DOHH2 (cell line): ENCODE measurements at regions not wholly inside any gene's neighbourhood (a gene's known extent, or its start where the extent isn't known, plus 50 kb on each side); places are given as distances from the start of the nearest gene placed in this dataset.

ENCODE experiments used
- H3F3A ChIP-seq: fragments of 200-600 bp; sonication (generic), shearing (Covaris generic); 2 replicates; pipeline ENCODE4 v1.6.0; 2016; ENCODE audit warnings: antibody characterized with exemption, mild to moderate bottlenecking; ENCODE audit not compliant: control insufficient read depth, insufficient read depth
- H3K27ac ChIP-seq: fragments of 200-600 bp; sonication (generic); 2 replicates; pipeline ENCODE4 v1.5.1; 2014; ENCODE audit warnings: low read depth, mild to moderate bottlenecking, low read length, moderate library complexity
- H3K27me3 ChIP-seq: fragments of 200-600 bp; sonication (generic); 2 replicates; pipeline ENCODE4 v1.6.1; 2014; ENCODE audit warnings: mild to moderate bottlenecking, low read length, mixed read lengths; ENCODE audit not compliant: control insufficient read depth
- H3K36me3 ChIP-seq: fragments of 200-600 bp; sonication (generic); 2 replicates; pipeline ENCODE4 v1.6.1; 2014; ENCODE audit warnings: mild to moderate bottlenecking, low read length, moderate library complexity, mixed read lengths; ENCODE audit not compliant: control insufficient read depth
- H3K4me1 ChIP-seq: fragments of 200-600 bp; sonication (generic); 2 replicates; pipeline ENCODE4 v1.6.1; 2014; ENCODE audit warnings: mild to moderate bottlenecking, low read length, mixed read lengths; ENCODE audit not compliant: control insufficient read depth
- H3K4me2 ChIP-seq: fragments of 200-600 bp; sonication (generic); 2 replicates; pipeline ENCODE4 v1.6.0; 2014; ENCODE audit warnings: mild to moderate bottlenecking, low read length, moderate library complexity
- H3K4me3 ChIP-seq: fragments of 200-600 bp; sonication (generic); 2 replicates; pipeline ENCODE4 v1.5.1; 2014; ENCODE audit warnings: mild to moderate bottlenecking, low read length, mixed read lengths
- H3K79me2 ChIP-seq: fragments of 200-600 bp; sonication (generic); 2 replicates; pipeline ENCODE4 v1.6.1; 2014; ENCODE audit warnings: mild to moderate bottlenecking, low read length, mixed read lengths; ENCODE audit not compliant: control insufficient read depth
- H3K9me2 ChIP-seq: fragments of 200-600 bp; sonication (generic); replicated peaks from 2 replicates; pipeline ENCODE4 v1.6.1; 2014; ENCODE audit warnings: mild to moderate bottlenecking, low read length, mixed read lengths; ENCODE audit not compliant: control insufficient read depth
- H3K9me3 ChIP-seq: fragments of 200-600 bp; sonication (generic); 2 replicates; pipeline ENCODE4 v1.6.1; 2014; ENCODE audit warnings: antibody characterized with exemption, low read length, mixed read lengths; ENCODE audit not compliant: control insufficient read depth, insufficient read depth
- H4K20me1 ChIP-seq: fragments of 200-600 bp; sonication (generic); 2 replicates; pipeline ENCODE4 v1.6.0; 2014; ENCODE audit warnings: low read depth, mild to moderate bottlenecking, antibody characterized with exemption, low read length, moderate library complexity; ENCODE audit not compliant: control insufficient read depth, insufficient read depth
- CTCF ChIP-seq: fragments of 200-600 bp; sonication (generic); IDR thresholded peaks from one replicate; pipeline ENCODE4 v1.5.1; 2014; ENCODE audit warnings: antibody characterized with exemption, mild to moderate bottlenecking, low read depth, low read length; ENCODE audit not compliant: poor library complexity, severe bottlenecking
- EZH2phosphoT487 ChIP-seq: fragments of 200-600 bp; sonication (generic); IDR thresholded peaks from 2 replicates; pipeline ENCODE4 v1.6.1; 2017; ENCODE audit warnings: borderline replicate concordance, mild to moderate bottlenecking, antibody characterized with exemption, low read length, moderate library complexity, mixed read lengths

GRCh38 chr9:103649086-103649485 lies 445.0 kb upstream of the SMC2 start:
- Histone ChIP-seq H3K36me3 (no peaks in the 10 kb centered on the region), H3K79me2 (no peaks in the 10 kb centered on the region), H3K4me1 (no peaks in the 10 kb centered on the region), H3F3A (no peaks in the 10 kb centered on the region), H3K4me2 (no peak overlapping the region), H3K9me2 (no peaks in the 10 kb centered on the region), H3K27ac (no peak overlapping the region), H3K4me3 (no peak overlapping the region), H3K27me3 (no peaks in the 10 kb centered on the region), H4K20me1 (no peaks in the 10 kb centered on the region), H3K9me3 (no peaks in the 10 kb centered on the region)
- TF ChIP-seq EZH2phosphoT487 (no peak), CTCF (no peak)

DNA sequence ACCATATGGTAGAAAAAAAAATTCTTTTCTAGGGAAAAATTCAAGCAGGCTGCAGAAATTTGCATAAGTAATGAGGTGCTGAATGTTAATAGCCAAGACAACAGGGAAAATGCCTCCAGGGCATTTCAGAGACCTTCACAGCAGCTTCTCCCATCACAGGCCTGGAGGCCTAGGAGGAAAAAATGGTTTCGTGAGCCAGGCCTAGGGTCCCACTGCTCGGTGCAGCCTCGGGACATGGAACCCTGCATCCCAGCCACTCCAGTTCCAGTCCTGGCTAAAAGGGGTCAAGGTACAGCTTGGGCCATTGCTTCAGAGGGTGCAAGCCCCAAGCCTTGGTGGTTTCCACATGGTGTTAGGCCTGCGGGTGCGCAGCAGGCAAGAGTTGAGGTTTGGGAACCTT lies 436.0 kb upstream of the SMC2 start:
- no peak overlapping the region for H3K27ac ChIP-seq
- H3F3A ChIP-seq, result no peaks in the 10 kb centered on the region
- no peak overlapping the region for H3K4me3 ChIP-seq
- no peaks in the 10 kb centered on the region for H3K27me3 ChIP-seq
- H3K79me2 ChIP-seq, result no peaks in the 10 kb centered on the region
- TF ChIP-seq CTCF (no peak), EZH2phosphoT487 (no peak)
- H3K9me2 ChIP-seq, result no peaks in the 10 kb centered on the region
- H3K9me3 ChIP-seq, result no peaks in the 10 kb centered on the region
- H3K4me2 ChIP-seq, result no peak overlapping the region
- no peaks in the 10 kb centered on the region for H3K36me3 ChIP-seq
- no peaks in the 10 kb centered on the region for H3K4me1 ChIP-seq
- H4K20me1 ChIP-seq, result no peaks in the 10 kb centered on the region

- H3K9me3 ChIP-seq, result no peaks in the 10 kb centered on the region
- no peak overlapping the region for H3K4me3 ChIP-seq
- H3K9me2 ChIP-seq, result no peaks in the 10 kb centered on the region
- no peak overlapping the region for H3K4me2 ChIP-seq
- TF ChIP-seq EZH2phosphoT487 (no peak), CTCF (no peak)
- H3K79me2 ChIP-seq, result no peaks in the 10 kb centered on the region
- H4K20me1 ChIP-seq, result no peaks in the 10 kb centered on the region
- no peak overlapping the region for H3K27ac ChIP-seq
- no peaks in the 10 kb centered on the region for H3F3A ChIP-seq
- H3K36me3 ChIP-seq, result no peaks in the 10 kb centered on the region
- no peaks in the 10 kb centered on the region for H3K27me3 ChIP-seq
- H3K4me1 ChIP-seq, result no peaks in the 10 kb centered on the region
Measured at GRCh38 chr9:103660830-103661229, 433.3 kb upstream of the SMC2 start.

DNA sequence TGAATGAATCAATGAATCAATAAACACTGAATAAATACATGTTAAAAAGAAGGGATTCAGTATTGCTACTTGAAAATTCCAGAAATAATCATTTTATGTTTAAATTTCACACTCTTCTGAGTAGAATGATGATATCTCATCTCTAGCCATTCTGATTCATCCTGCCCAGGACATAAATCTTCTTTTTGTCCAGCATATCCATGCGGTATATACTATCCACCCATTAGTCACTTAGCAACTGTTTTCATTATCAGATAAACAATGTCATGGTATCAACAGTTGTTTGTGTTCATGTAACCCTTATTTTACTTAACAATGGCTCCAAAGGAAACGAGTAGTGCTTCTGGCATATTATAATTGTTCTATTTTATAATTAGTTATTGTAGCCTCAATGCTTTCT lies 432.4 kb upstream of the SMC2 start:
- Histone ChIP-seq H3K27ac (no peak overlapping the region), H4K20me1 (no peaks in the 10 kb centered on the region), H3K9me3 (no peaks in the 10 kb centered on the region), H3F3A (no peaks in the 10 kb centered on the region), H3K27me3 (no peaks in the 10 kb centered on the region), H3K4me1 (no peaks in the 10 kb centered on the region), H3K4me3 (no peak overlapping the region), H3K79me2 (no peaks in the 10 kb centered on the region), H3K9me2 (no peaks in the 10 kb centered on the region), H3K36me3 (no peaks in the 10 kb centered on the region), H3K4me2 (no peak overlapping the region)
- TF ChIP-seq EZH2phosphoT487, result no peak
- TF ChIP-seq CTCF, result no peak
